ENCODE measurements at regions not wholly inside any gene's neighbourhood (a gene's known extent, or its start where the extent isn't known, plus 50 kb on each side); places are given as distances from the start of the nearest gene placed in this dataset.

DNA sequence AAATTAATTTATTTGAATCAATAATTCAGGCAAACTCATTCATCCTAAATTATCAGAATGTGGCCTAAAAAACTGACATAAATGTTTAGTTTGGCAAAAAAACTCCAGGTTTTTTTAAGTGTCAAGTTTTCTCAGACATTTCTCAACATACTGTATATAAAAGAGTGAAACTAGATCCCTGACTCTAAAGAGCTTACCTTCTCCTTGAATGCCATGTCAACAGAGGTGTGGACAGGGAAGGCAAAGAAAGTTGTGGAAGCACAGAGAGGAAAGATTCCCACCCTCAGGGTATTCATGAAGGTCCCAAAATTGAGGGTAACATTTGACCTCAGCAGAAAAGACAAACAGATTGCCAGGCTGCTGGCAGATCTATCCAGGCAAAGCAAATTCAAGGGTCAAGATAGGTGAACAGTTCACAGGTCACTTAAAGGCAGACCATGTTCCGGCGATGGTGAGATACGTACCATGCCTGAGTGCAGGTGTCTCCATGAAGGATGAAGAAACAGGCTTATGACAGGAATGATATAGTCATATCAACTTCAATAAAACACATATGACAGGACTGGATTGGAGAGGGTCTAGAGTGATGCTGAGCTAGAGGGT, 1638.3 kb upstream of the ZEB2 start:
- Histone ChIP-seq H3K23ac (ENCODE audit: low read length in 2 of 2) (no peak overlapping the region), H2BK15ac (ENCODE audit: low read depth, poor library complexity, severe bottlenecking) (no peak overlapping the region), H3K27me3 (ENCODE audit: control insufficient read depth in 1 of 2, insufficient read depth in 1 of 2, low read length in 2 of 2) (no peaks in the 10 kb centered on the region), H2BK120ac (ENCODE audit: low read depth, low read length) (no peak overlapping the region), H3K9me3 (ENCODE audit: control insufficient read depth, low read length) (no peaks in the 10 kb centered on the region), H4K8ac (ENCODE audit: low read length) (no peak overlapping the region), H3K14ac (ENCODE audit: low read length in 2 of 2) (no peak overlapping the region), H2BK12ac (ENCODE audit: low read length in 2 of 2) (no peak overlapping the region), H3K18ac (ENCODE audit: low read depth in 1 of 2, low read length in 2 of 2) (no peak overlapping the region), H3K4me2 (ENCODE audit: low read length, poor library complexity, severe bottlenecking) (no peak overlapping the region), H2AK5ac (ENCODE audit: low read length, severe bottlenecking) (no peak overlapping the region), H2AFZ (ENCODE audit: low read depth, low read length) (no peak overlapping the region), H3K9ac (ENCODE audit: low read length) (no peak overlapping the region), H4K91ac (ENCODE audit: low read length) (no peak overlapping the region), H3K4me1 (ENCODE audit: control insufficient read depth, insufficient read depth, low read depth, low read length) (no peaks in the 10 kb centered on the region), H3K79me1 (replicated peaks; ENCODE audit: low read length, poor library complexity, severe bottlenecking) (no peaks in the 10 kb centered on the region), H3K27ac (ENCODE audit: low read length, poor library complexity, severe bottlenecking) (no peak overlapping the region), H3K4me3 (ENCODE audit: insufficient read depth in 1 of 2, low read depth in 1 of 2, low read length in 2 of 2) (no peak overlapping the region), H3K4ac (ENCODE audit: low read depth in 1 of 2, low read length in 2 of 2) (no peak overlapping the region), H3K36me3 (ENCODE audit: control insufficient read depth in 1 of 2, insufficient read depth in 2 of 2, low read depth in 1 of 2, low read length in 2 of 2) (no peaks in the 10 kb centered on the region), H2BK5ac (ENCODE audit: low read depth, low read length, poor library complexity, severe bottlenecking) (no peak overlapping the region)
- no CpG with 5 or more reads among the region's 3 CpGs for WGBS
- no peak for DNase-seq

DNA sequence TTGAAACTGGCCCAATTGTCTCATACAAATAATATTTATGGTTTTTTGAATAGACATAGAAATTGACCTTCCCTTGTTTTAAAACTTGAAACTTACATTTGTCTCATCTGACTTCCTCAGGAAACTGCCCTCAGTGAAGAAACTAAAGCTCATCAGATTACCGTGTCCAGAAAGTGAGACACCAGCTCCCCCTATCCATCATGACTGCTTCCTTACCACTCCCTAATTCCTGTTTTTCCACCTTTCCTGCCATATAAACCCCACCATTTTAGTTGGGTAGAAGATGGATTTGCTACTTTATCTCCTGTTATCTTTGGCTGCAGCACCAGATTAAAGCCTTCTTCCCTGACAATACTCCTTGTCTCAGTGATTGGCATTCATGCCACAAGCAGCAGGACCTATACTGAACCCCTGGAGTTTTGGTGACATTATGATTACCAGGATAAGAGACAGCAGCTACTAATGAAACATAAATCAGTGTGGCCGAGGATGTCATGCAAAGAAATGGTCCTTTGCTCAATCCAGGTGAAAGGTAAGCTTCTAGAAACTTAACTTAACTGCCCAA, 1627.6 kb upstream of the ZEB2 start:
- Histone ChIP-seq H3K27me3 (ENCODE audit: control insufficient read depth in 1 of 2, insufficient read depth in 1 of 2, low read length in 2 of 2) (no peaks in the 10 kb centered on the region), H2BK5ac (ENCODE audit: low read depth, low read length, poor library complexity, severe bottlenecking) (no peak overlapping the region)
- 91% methylated on average over 2 of the region's 2 CpGs for WGBS

DNA sequence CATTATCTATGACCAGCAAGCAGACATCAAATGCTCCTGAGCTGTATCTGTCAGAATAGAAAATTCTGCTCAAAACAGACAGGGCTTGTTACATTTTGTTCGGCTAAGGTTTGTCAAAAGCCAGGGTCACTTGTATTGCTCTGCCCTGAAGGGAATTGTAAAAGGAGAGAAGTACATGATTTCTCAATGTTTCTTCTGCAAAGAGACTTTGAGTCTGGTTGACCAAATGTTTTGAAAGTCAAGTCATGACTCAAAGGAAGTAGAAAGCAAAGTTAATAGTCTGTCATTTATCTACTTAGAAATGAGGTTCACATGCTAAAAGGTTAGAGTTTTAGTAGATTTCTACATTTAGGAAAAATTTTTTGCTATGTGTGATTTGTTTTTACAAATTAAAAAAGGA, 1624.1 kb upstream of the ZEB2 start:
- H3K79me1 ChIP-seq (replicated peaks; ENCODE audit: low read length, poor library complexity, severe bottlenecking): no peaks in the 10 kb centered on the region
- H3K4me1 ChIP-seq (ENCODE audit: control insufficient read depth, insufficient read depth, low read depth, low read length): no peaks in the 10 kb centered on the region
- no peak overlapping the region for H4K91ac ChIP-seq (ENCODE audit: low read length)
- no peaks in the 10 kb centered on the region for H3K9me3 ChIP-seq (ENCODE audit: control insufficient read depth, low read length)
- no peak overlapping the region for H3K4me3 ChIP-seq (ENCODE audit: insufficient read depth in 1 of 2, low read depth in 1 of 2, low read length in 2 of 2)
- no peak overlapping the region for H3K4me2 ChIP-seq (ENCODE audit: low read length, poor library complexity, severe bottlenecking)
- no peak overlapping the region for H2BK5ac ChIP-seq (ENCODE audit: low read depth, low read length, poor library complexity, severe bottlenecking)
- no peak overlapping the region for H3K18ac ChIP-seq (ENCODE audit: low read depth in 1 of 2, low read length in 2 of 2)
- H3K27me3 ChIP-seq (ENCODE audit: control insufficient read depth in 1 of 2, insufficient read depth in 1 of 2, low read length in 2 of 2): no peaks in the 10 kb centered on the region
- H4K8ac ChIP-seq (ENCODE audit: low read length): no peak overlapping the region
- H3K36me3 ChIP-seq (ENCODE audit: control insufficient read depth in 1 of 2, insufficient read depth in 2 of 2, low read depth in 1 of 2, low read length in 2 of 2): no peaks in the 10 kb centered on the region
- no peak overlapping the region for H3K9ac ChIP-seq (ENCODE audit: low read length)
- no peak overlapping the region for H3K23ac ChIP-seq (ENCODE audit: low read length in 2 of 2)
- no peak overlapping the region for H2BK12ac ChIP-seq (ENCODE audit: low read length in 2 of 2)
- H2AFZ ChIP-seq (ENCODE audit: low read depth, low read length): no peak overlapping the region
- no peak overlapping the region for H2AK5ac ChIP-seq (ENCODE audit: low read length, severe bottlenecking)
- H3K14ac ChIP-seq (ENCODE audit: low read length in 2 of 2): no peak overlapping the region
- no peak overlapping the region for H2BK15ac ChIP-seq (ENCODE audit: low read depth, poor library complexity, severe bottlenecking)
- no peak overlapping the region for H3K4ac ChIP-seq (ENCODE audit: low read depth in 1 of 2, low read length in 2 of 2)
- DNase-seq: peak; percentile 72
- no peak overlapping the region for H3K27ac ChIP-seq (ENCODE audit: low read length, poor library complexity, severe bottlenecking)
- no peak overlapping the region for H2BK120ac ChIP-seq (ENCODE audit: low read depth, low read length)
- WGBS: 83% methylated on average over 1 of the region's 1 CpG

More for the DNA sequence above, 1627.6 kb upstream of the ZEB2 start:
- Histone ChIP-seq H3K4me1 (ENCODE audit: control insufficient read depth, insufficient read depth, low read depth, low read length) (no peaks in the 10 kb centered on the region), H3K18ac (ENCODE audit: low read depth in 1 of 2, low read length in 2 of 2) (no peak overlapping the region), H4K8ac (ENCODE audit: low read length) (peak overlapping the region; percentile 13), H2BK15ac (ENCODE audit: low read depth, poor library complexity, severe bottlenecking) (no peak overlapping the region), H3K4ac (ENCODE audit: low read depth in 1 of 2, low read length in 2 of 2) (no peak overlapping the region), H2BK120ac (ENCODE audit: low read depth, low read length) (no peak overlapping the region), H2AFZ (ENCODE audit: low read depth, low read length) (no peak overlapping the region), H3K9ac (ENCODE audit: low read length) (no peak overlapping the region), H3K4me3 (ENCODE audit: insufficient read depth in 1 of 2, low read depth in 1 of 2, low read length in 2 of 2) (no peak overlapping the region), H3K9me3 (ENCODE audit: control insufficient read depth, low read length) (no peaks in the 10 kb centered on the region), H3K4me2 (ENCODE audit: low read length, poor library complexity, severe bottlenecking) (no peak overlapping the region), H2AK5ac (ENCODE audit: low read length, severe bottlenecking) (no peak overlapping the region), H3K27ac (ENCODE audit: low read length, poor library complexity, severe bottlenecking) (no peak overlapping the region), H3K36me3 (ENCODE audit: control insufficient read depth in 1 of 2, insufficient read depth in 2 of 2, low read depth in 1 of 2, low read length in 2 of 2) (no peaks in the 10 kb centered on the region), H3K79me1 (replicated peaks; ENCODE audit: low read length, poor library complexity, severe bottlenecking) (no peaks in the 10 kb centered on the region), H3K14ac (ENCODE audit: low read length in 2 of 2) (no peak overlapping the region), H3K23ac (ENCODE audit: low read length in 2 of 2) (no peak overlapping the region), H2BK12ac (ENCODE audit: low read length in 2 of 2) (no peak overlapping the region), H4K91ac (ENCODE audit: low read length) (no peak overlapping the region)
- DNase-seq: no peak

DNA sequence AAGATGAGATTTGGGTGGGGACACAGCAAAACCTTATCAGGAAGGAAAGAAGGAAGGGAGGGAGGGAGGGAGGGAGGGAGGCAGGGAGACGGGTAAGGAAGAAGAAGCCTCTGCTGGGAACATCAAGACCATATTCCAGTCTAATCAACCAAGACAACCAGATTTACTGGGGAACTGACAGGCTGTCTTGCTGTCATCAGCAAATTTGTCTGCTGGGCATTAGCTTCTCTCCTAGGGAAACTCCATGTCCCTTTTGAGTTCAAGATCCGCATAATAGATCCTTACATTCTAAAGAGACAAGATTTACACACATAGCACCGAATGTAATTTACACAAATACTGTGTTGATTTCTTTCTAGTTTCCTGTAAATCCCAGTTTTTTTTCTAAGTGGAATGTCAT, 1618.9 kb upstream of the ZEB2 start:
- H2AFZ ChIP-seq (ENCODE audit: low read depth, low read length): no peak overlapping the region
- H2BK5ac ChIP-seq (ENCODE audit: low read depth, low read length, poor library complexity, severe bottlenecking): no peak overlapping the region
- H3K27me3 ChIP-seq (ENCODE audit: control insufficient read depth in 1 of 2, insufficient read depth in 1 of 2, low read length in 2 of 2): no peaks in the 10 kb centered on the region
- H3K18ac ChIP-seq (ENCODE audit: low read depth in 1 of 2, low read length in 2 of 2): no peak overlapping the region
- H3K27ac ChIP-seq (ENCODE audit: low read length, poor library complexity, severe bottlenecking): no peak overlapping the region
- H3K79me1 ChIP-seq (replicated peaks; ENCODE audit: low read length, poor library complexity, severe bottlenecking): no peaks in the 10 kb centered on the region
- H3K4me2 ChIP-seq (ENCODE audit: low read length, poor library complexity, severe bottlenecking): no peak overlapping the region
- no peaks in the 10 kb centered on the region for H3K36me3 ChIP-seq (ENCODE audit: control insufficient read depth in 1 of 2, insufficient read depth in 2 of 2, low read depth in 1 of 2, low read length in 2 of 2)
- no peak overlapping the region for H2BK12ac ChIP-seq (ENCODE audit: low read length in 2 of 2)
- H3K9me3 ChIP-seq (ENCODE audit: control insufficient read depth, low read length): no peaks in the 10 kb centered on the region
- no peak overlapping the region for H3K14ac ChIP-seq (ENCODE audit: low read length in 2 of 2)
- WGBS: 92% methylated on average over 2 of the region's 3 CpGs
- H3K9ac ChIP-seq (ENCODE audit: low read length): no peak overlapping the region
- DNase-seq: no peak
- no peaks in the 10 kb centered on the region for H3K4me1 ChIP-seq (ENCODE audit: control insufficient read depth, insufficient read depth, low read depth, low read length)
- no peak overlapping the region for H4K91ac ChIP-seq (ENCODE audit: low read length)
- no peak overlapping the region for H2BK120ac ChIP-seq (ENCODE audit: low read depth, low read length)
- H3K23ac ChIP-seq (ENCODE audit: low read length in 2 of 2): no peak overlapping the region
- no peak overlapping the region for H2AK5ac ChIP-seq (ENCODE audit: low read length, severe bottlenecking)
- no peak overlapping the region for H4K8ac ChIP-seq (ENCODE audit: low read length)
- H3K4ac ChIP-seq (ENCODE audit: low read depth in 1 of 2, low read length in 2 of 2): no peak overlapping the region
- H3K4me3 ChIP-seq (ENCODE audit: insufficient read depth in 1 of 2, low read depth in 1 of 2, low read length in 2 of 2): no peak overlapping the region
- H2BK15ac ChIP-seq (ENCODE audit: low read depth, poor library complexity, severe bottlenecking): no peak overlapping the region
